ENCODE measurements at regions not wholly inside any gene's neighbourhood (a gene's known extent, or its start where the extent isn't known, plus 50 kb on each side); places are given as distances from the start of the nearest gene placed in this dataset.

DNA sequence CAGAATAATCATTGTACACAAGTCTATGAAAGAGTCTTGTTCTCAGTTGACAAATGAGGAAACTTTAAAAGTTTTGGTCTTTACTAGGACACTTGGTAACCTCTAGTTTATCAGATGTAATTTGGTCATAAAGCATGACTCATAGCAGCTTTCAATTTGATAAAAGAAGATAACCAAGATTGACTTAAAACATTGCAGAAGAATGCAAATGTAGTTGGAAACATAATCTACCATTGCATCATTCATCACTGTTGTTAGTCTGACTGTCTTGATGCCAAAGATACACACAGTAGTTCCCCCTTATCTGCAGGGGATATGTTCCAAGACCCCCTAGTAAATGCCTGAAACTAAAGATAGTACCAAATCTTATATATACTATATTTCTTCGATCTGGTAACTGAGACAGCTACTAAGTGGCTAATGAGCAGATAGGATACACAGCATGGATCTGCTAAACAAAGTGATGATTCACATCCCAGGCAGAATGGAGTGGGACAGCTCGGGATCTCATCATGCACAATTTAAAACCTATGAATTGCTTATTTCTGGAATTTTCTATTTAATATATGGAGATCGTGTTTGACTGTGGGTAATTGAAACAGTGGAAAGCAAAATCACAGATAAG is 131.4 kb upstream of the CCDC68 start:
- no peak for DNase-seq (ENCODE audit: low spot score)

DNA sequence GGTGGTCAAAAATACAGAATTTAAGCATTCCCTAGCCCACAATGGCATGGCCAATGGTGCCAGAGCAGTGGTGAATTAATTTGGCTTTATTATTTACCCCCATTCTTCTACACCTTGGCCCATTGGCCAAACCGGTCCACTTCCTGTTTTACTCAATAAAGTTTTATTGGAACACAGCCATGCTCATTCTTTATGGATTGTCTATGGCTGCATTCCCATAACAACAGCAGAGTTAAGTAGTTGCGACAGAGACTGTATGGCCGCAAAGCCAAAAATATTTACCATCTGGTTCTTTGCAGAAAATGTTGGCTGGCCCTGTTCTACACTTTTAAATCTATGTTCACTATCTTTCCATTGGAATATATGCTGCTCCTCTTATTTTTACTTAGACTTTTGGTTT is 130.3 kb upstream of the CCDC68 start:
- DNase-seq (ENCODE audit: low spot score), result no peak

DNA sequence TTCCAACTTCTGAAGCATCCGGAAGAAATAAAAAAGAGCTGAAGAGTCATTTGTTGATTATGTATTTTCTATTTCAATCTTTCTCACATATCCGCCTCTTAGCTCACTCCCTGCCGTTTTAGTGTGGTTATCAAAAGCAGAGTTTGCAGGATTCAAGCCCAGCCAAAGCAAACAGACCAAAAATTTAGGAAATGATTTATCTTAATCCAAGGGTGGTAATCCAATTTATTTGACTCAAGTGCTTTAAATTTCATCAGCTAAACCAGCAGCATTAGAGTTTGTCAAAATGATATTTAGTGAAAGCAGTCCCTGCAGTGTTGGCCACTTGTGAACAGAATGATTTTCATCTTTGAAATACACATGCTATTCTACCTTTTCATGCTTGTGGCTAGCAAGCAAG is 129.3 kb upstream of the CCDC68 start:
- DNase-seq (ENCODE audit: low spot score), result no peak

DNA sequence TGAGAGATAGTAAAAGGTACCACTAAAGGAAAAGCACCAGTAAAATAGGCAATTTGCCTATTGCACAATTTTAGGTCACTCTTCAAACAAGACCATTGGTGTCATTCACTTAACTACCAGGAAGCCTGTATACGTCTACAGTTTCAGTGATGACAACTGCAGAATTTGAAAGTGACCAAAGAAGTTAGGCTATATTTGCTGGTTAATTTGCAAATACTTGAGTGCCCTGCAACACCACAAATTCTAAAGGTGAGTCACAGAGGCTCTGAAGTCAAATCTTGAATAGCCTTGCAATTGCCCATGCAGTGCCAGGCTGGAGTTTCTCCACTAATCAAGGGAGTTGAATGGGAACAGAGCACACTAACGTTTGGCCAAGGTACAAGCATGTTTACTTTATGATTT is 128.7 kb upstream of the CCDC68 start:
- no peak for DNase-seq (ENCODE audit: low spot score)

DNA sequence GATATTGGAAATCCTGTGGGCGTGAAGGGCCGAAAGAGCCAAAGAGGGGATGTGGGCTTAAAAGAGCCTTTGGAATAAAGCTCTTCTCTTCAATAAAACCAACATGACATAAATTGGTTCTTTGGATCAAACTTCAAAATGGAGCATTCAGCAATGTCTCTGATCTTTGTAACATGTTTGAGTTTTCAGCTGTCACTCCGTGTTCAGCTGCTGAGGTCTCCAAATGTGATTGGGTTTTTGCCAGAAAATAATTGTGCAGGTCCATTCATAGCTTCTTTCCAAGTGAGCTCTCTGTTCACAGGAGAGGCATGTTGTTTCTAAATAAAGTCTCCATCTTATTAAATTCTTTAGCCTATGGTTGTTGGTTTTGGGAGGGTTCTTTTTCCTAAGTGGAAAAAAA is 127.6 kb upstream of the CCDC68 start:
- DNase-seq (ENCODE audit: low spot score), result no peak

DNA sequence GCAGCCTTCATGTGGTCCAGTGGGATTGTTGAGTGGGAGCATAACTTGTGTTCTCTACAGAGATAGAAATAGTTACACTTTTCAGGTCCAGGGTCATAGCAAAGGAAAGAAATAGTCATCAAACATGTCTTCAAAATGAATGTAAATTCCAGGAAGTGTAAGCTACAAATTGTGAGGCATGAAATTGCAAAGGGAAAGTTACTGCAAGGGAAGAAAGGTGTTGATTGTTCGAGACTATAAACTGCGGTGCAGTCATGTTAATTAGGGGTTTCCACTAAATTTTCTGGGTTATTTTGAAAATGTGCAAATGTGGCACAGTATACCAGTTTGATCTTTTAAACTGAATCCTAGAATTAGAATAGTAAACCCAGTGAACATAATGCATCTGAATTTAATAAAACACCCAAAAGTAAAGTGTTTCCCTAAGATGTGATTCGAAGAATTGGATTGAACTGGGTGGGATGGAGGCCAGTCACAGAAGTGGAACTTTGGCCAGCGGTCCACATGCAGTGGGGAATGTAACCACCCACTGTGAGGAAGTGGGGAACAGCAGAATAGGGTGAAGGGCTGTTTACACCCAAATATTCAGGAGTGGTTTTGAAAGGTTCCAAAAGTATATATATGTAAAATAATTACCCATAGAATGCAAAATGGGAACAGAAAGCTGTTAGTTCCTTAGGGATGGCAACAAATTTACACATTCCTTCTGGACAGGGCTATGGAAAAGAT is 126.5 kb upstream of the CCDC68 start:
- DNase-seq (ENCODE audit: low spot score), result no peak

DNA sequence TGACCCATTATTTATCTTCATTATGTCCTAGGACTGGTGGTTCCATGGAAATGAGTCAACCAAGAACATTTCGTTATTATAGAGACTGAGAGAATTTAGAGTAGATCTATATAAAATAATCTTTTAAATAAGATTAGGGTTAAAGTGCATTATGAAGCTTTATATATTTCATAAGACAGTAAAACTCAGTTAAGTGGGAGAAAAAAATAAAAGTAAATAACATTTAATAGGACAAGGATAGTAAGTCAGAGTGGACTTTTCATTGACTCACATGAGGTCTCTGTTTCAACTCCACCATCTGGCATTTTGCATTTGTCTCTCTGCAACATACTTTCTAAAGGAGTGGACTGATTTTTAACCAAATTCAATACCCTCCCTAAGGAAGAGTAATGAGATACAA is 125.3 kb upstream of the CCDC68 start:
- DNase-seq (ENCODE audit: low spot score), result no peak

DNA sequence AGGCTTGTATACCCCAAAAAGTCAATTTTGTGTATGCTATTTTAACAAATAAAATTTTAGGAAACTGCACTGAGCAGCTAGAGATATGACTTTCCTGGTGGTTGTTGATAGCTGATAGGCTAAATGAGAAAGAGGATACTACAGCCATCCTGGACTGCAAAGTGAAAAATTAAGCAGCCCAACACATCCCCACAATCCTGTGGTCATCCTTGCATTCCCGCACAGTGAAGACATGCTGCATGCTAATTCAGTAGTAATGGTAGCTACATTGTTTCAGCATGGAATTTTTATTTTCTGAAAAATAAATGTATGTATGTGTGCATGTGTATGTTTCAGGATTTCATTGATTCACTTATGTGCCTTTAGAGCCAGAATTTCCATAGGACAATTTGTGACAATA is 124.2 kb upstream of the CCDC68 start:
- no peak for DNase-seq (ENCODE audit: low spot score)

DNA sequence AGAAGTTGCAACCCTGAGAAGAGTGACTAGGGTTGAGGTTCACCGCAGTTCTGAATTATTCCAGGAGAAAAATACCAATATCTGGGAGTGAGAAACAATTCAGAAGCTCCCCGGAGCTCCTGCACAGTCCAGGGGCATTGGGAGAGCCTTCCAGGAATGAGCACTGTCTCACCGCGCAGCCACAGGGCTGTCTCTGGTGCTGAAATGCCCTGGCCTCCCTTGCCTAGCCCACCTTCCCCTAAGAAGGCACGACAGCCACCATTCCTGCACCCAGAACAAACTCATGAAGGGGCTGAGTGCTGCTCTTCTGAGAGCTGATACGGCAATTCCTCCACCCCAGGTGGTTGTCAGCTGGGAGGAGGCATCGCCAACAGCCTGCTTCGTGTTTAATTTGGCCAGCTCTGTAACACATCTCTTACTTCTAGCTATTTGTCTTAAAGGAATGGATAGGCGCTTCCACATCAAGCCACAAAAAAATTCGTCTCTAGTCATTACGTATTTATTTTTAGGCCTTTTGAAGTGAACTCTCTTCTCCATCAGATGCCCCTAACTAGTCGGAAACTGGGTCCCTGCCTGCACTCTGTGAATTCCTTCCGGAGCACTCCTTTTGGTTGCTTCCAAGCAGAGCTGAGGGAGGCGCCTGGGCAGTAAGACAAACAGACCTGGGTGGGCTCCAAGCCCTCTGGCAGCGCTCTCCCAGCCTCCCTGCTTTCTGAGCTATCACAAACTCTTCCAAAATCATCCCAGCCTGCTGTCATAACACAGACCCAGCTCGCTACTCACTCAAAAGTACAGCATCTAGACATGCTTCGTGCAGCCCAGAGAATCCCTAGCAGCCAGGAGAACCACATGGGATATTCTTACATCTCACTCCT is 120.5 kb upstream of the CCDC68 start:
- DNase-seq (ENCODE audit: low spot score), result no peak

DNA sequence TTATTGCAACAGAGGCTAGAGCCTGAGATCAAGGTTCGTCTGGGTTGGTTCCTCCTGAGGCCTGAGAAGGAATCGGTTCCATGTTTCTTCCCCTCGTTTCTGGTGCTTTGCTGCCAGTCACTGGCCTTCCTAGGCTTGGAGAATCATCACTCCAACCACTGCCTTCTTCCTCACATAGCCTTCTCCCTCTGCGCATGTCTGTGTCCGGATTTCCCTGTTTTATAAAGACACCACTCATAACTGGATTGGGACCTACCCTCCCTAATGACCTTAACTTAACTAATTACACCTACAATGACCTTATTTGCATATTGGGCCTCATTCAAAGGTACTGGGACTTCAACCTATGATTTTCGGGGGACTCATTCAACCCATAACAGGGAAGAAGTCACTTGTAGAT is 119.8 kb upstream of the CCDC68 start:
- no peak for DNase-seq (ENCODE audit: low spot score)

DNA sequence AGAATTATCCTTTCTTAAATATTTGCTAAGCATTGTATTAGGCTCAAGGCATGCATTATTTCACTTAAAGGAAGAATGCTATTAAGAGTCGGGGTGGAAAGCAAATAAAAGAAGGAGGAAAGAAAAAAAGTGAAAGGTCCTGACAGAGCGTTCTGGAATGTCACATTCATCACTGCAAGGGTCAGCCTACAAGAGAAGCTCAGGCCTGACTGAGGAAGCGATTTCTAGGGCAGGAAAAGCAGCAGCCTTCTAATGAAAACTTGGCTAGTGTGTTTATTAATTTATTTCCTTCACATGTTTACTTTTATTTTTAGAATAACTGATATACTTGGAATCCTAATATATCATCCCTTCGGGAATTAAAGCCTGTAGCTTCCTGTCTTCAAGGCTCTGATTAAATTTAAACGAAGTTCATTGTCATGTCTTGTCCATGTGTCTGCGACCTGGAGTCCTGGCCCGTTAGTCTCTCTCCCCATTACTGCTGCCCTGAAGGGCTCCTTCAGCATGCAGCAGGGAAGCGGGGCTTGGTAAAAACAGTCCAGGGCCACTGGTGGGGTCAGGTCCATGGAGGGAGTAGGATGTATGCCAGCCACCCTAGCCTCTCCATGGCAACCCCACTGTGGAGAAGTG is 119.2 kb upstream of the CCDC68 start:
- no peak for DNase-seq (ENCODE audit: low spot score)

DNA sequence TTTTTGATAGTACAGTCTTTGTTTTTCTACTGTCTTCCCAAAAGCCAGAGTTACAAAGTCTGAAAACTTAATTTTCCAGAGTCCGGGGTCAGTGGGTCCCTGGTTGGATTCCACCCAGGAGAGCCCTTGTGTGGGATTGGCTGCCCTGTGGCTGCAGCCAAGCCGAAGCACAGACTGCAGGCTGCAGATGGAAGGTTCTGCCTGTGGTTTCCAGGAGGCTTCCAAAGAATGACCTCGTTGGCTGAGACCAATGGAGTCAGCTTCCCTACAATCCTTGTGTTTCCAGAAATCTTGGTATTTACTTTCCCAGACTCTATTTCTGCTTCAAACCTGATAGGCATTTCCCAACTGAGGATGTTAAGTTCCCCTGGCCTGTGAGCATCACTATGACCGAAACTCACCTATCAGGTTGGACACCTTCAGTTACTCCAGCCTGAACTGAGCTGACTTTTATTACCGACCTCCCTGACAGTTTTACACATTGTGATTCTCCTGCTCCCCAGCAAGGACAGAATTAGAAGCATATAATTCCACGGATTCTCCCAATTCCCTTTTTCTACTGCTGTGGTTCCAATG is 117.5 kb upstream of the CCDC68 start:
- no peak for DNase-seq (ENCODE audit: low spot score)

DNA sequence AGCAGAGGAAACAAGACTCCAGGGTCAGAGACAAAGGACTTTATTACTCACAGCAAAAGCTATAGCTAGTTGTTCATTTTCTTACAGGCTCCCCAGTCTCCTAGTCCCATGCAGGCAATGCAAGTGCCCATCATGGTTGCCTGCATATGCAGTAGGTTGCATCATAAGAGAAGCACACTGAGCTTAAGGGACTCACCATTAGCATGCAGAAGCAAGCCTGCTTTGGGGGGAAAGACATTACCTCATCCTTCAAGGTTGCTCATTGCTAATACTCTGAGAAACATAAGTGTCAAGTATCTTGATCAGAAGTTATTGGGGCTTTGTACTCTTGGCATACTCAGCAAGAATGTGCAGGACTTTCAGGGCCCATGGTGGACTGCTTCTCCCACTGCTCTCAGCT is 114.6 kb upstream of the CCDC68 start:
- no peak for DNase-seq (ENCODE audit: low spot score)

DNA sequence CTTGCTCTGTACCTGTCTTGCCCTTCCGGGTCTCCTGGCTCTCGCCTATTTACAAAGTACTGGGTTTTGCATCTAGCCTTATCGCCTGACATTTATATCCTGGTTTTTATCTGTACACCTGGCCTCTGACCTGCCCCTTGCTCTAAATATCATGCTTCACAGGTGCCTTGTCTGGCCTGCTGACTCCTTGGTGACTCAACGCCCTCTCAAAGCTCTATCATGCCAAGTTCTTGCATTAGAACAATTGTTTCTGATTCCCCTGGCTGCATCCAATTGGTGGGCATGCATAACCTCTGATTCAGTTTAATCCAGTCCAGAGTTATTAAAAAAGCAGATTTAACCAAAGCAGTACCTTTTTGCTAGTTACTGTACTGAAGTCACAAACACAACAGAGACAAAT is 113.9 kb upstream of the CCDC68 start:
- no peak for DNase-seq (ENCODE audit: low spot score)

DNA sequence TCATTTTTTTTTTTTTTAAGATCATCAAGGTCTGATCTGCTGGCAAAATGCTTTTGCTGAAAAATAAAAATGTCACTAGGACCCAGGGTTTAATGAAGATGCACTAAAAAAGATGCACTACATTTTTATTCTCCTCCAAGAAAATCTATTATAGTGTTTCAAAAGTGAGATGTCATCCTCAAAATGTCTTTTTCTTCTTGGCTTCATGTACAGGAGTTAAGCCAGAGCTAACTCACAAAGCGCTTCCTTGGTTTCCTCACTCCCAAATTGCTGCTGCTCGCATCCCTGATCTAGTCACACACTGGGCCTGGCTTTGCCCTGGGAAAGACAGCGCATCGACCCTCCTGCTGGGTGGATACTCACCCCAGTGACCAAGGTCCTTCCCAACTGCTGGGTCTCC is 113.4 kb upstream of the CCDC68 start:
- DNase-seq (ENCODE audit: low spot score), result no peak

DNA sequence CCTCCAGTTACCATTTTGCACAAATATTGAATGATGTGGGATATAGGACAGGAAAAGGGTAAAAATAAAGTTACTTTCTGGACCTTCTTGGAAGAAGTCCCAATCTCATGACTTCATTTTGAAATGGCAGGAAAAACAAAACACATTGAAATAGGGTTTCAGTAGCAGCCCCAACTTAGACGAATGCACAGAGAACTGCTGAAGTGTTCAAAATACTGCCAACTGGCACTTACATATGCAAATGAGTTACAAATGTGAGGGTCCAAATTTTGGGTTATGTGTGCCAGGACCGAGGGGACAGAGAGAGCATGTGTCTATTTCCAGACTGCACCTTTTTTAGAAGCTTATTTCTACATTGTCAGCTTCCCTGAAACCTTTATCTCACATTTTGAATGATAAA is 112.9 kb upstream of the CCDC68 start:
- DNase-seq (ENCODE audit: low spot score), result no peak

DNA sequence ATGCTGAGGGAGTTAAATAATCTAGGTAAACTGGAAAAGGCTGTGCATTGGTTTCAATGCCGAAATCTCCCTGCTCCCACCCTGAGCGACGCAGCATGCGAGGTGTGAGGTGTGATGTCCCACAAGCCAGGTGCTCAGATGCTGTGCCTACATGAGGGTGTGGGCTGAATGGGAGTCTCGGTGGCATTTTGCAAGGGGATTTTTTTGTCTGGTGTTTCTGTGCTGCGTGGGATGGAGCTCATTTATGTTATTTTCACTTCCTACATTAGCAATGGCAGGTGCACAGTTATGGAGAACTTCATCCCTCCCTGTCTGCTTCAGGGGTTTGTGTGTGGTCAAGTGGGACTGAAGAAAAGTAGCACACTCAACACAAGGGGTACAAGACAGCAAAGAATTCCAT is 110.2 kb upstream of the CCDC68 start:
- DNase-seq (ENCODE audit: low spot score), result no peak

DNA sequence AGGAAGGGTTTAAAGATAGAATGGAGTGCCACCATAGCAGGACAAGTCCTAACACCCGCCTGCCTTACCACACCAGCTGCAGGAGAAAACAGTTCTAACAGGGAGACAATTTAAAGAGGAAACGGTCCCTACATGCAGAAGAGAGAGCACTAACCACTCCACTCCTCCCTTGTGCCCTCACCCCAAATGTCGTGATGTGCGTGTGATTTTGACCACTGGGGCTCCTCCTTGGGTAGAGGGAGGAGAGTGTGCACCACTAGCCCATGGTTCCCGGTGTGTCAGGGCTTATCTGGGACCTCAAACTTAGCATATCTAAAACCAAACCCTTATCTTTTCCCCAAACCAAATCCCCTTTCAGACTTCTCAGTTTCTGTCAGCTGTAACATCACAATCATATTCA is 105.5 kb upstream of the CCDC68 start:
- DNase-seq (ENCODE audit: low spot score), result no peak

DNA sequence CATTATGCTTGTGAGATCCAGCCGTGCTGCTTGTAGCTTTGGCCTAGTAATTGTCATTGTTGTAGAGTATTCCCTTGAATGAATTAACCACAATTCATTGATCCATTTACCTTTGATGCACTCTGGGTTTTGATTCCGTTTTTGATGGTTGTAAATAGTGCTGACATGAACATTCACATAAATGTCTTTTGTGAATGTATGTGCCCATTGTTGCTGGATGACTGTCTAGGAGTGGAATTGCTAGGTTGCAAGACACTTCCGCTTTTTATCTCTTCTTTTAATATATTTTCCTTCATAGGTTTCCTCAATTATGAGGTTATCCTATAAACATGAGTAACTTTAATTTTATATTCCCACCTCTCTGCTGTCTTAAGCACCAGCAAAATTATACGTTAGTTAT is 104.8 kb upstream of the CCDC68 start:
- no peak for DNase-seq (ENCODE audit: low spot score)

DNA sequence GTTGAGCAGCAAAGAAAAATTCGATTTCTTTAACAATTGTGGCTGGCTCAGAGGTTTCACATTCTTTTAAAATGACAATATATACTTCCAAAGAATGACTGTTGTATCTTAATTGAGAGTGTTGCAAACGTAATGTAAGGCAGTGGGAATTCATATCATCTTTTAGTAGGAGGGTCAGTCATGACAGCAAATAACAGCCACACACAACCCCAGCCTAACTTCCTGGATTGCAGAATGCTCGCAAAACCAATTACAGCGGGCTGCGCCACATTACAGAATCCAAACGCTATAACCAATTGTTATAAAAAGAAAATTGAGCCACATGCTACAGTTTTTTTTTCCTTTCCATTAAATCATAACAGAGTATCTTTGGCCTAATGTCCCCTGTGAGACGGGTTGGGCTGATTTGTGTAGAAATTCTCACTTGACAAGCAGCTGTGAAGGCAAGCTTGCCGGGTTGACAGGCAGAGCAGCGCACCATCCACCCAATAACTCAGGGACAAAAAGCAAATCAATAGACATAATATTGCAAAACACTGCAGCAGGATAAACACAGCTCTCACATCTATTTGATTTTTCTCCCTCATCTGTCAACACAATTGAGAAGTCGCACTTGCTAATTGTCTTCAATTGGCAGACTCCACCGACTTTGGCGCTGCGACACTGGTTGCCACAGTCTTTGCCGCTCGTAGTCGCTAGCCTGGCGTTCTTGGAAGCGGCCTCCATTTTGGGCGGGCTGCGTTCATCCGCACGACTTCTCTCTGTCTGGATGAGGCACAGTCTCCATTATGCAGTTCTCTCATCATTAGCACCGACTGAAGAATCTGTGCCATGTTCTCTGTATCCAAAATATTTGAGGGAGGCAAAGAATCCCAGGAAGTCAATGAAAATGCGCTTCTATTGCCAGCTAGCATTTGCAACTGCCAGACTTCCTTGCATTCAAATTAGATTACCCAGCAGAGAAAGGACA is 95.0 kb upstream of the CCDC68 start:
- DNase-seq (ENCODE audit: low spot score), result no peak

DNA sequence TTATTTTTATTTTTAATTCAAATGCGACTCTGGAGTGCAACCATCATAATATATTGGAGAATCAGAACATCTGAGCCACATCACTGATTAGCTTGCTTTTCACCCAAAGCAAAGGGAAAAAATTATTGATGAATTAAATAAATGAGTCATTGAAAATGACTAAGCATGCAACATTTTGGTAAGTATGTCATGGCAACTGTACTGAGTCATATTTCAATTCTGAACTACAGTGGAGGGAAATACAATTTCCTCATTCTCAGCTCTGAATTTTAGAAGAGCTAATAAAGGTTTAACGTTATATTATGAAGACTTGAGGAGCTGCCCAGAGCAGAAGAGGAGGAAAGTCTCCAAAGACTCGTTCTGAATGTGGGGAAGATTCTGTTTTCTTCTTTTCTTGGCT is 89.6 kb upstream of the CCDC68 start:
- no peak for DNase-seq (ENCODE audit: low spot score)
